Panc1 (cell line): ENCODE measurements at regions not wholly inside any gene's neighbourhood (a gene's known extent, or its start where the extent isn't known, plus 50 kb on each side); places are given as distances from the start of the nearest gene placed in this dataset.

ENCODE experiments used
- POLR2AphosphoS5 ChIP-seq: IDR thresholded peaks from 2 replicates; pipeline ENCODE4 v1.6.1; 2012; ENCODE audit warnings: mild to moderate bottlenecking, low read depth, low read length, moderate library complexity
- TCF7L2 ChIP-seq: IDR thresholded peaks from 2 replicates; pipeline ENCODE4 v1.6.1; 2011; ENCODE audit warnings: mild to moderate bottlenecking, low read depth, low read length, inconsistent platforms
- TF ChIP-seq, protein P1 (sequence below): fragments of 450-650 bp; IDR thresholded peaks from 2 replicates; pipeline ENCODE4 v1.5.1; 2017; ENCODE audit warnings: mild to moderate bottlenecking
- TF ChIP-seq, protein P2 (sequence below), 2 experiments: IDR thresholded peaks; 2 replicates each; pipeline ENCODE4 v1.6.1; 2011 to 2012; ENCODE audit warnings: low read depth in 2 of 2, control low read depth in 1 of 2, low read length in 1 of 2, mild to moderate bottlenecking in 1 of 2, moderate library complexity in 1 of 2; ENCODE audit not compliant: insufficient read depth in 1 of 2

DNA sequence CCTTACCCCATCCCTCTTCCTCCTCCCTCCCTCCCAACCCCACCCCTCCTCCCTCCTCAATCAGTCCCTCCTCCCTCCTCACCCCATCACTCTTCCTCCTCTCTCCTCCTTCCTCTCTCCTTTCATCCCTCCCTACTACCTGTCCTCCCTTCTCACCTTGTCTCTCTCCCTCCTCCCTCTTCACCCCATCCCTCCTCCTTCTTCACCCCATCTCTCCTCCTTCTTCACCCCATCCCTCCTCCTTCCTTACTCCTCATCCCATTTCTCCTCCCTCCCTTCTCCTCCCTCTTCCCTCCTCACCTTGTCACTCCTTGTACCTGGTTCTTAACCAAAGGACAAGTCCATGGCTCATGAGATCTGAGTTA is 222.4 kb downstream of the TTLL2 start:
- TF ChIP-seq, protein P1, sequence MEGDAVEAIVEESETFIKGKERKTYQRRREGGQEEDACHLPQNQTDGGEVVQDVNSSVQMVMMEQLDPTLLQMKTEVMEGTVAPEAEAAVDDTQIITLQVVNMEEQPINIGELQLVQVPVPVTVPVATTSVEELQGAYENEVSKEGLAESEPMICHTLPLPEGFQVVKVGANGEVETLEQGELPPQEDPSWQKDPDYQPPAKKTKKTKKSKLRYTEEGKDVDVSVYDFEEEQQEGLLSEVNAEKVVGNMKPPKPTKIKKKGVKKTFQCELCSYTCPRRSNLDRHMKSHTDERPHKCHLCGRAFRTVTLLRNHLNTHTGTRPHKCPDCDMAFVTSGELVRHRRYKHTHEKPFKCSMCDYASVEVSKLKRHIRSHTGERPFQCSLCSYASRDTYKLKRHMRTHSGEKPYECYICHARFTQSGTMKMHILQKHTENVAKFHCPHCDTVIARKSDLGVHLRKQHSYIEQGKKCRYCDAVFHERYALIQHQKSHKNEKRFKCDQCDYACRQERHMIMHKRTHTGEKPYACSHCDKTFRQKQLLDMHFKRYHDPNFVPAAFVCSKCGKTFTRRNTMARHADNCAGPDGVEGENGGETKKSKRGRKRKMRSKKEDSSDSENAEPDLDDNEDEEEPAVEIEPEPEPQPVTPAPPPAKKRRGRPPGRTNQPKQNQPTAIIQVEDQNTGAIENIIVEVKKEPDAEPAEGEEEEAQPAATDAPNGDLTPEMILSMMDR: no peak
- TF ChIP-seq POLR2AphosphoS5: no peak
- TF ChIP-seq TCF7L2: no peak
- TF ChIP-seq, protein P2, sequence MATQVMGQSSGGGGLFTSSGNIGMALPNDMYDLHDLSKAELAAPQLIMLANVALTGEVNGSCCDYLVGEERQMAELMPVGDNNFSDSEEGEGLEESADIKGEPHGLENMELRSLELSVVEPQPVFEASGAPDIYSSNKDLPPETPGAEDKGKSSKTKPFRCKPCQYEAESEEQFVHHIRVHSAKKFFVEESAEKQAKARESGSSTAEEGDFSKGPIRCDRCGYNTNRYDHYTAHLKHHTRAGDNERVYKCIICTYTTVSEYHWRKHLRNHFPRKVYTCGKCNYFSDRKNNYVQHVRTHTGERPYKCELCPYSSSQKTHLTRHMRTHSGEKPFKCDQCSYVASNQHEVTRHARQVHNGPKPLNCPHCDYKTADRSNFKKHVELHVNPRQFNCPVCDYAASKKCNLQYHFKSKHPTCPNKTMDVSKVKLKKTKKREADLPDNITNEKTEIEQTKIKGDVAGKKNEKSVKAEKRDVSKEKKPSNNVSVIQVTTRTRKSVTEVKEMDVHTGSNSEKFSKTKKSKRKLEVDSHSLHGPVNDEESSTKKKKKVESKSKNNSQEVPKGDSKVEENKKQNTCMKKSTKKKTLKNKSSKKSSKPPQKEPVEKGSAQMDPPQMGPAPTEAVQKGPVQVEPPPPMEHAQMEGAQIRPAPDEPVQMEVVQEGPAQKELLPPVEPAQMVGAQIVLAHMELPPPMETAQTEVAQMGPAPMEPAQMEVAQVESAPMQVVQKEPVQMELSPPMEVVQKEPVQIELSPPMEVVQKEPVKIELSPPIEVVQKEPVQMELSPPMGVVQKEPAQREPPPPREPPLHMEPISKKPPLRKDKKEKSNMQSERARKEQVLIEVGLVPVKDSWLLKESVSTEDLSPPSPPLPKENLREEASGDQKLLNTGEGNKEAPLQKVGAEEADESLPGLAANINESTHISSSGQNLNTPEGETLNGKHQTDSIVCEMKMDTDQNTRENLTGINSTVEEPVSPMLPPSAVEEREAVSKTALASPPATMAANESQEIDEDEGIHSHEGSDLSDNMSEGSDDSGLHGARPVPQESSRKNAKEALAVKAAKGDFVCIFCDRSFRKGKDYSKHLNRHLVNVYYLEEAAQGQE (IDR thresholded peaks at IDR 0.05; ENCODE audit: insufficient read depth in 1 of 2, low read depth in 2 of 2, low read length in 1 of 2): no peak
